H1 (cell line): ENCODE measurements at regions not wholly inside any gene's neighbourhood (a gene's known extent, or its start where the extent isn't known, plus 50 kb on each side); places are given as distances from the start of the nearest gene placed in this dataset.

Source experiments
- CTCF ChIA-PET: fragments of 300-600 bp; sonication (Branson Sonifier 250); formaldehyde crosslinking; loops from one replicate; lab custom pipeline; 2021; ENCODE audit not compliant: partially characterized antibody; lab: Charles Lee
- POLR2A ChIA-PET: fragments of 300-600 bp; sonication (Branson Sonifier 250); formaldehyde crosslinking; loops from one replicate; lab custom pipeline; 2021; ENCODE audit warnings: inconsistent platforms; ENCODE audit not compliant: partially characterized antibody; lab: Charles Lee
- DNase-seq, 2 experiments: peaks; one replicate each; pipeline versions ENCODE4 v3.0.0 to v3.0.0-alpha.2; 2010 to 2022; ENCODE audit warnings: low spot score in 2 of 2, low read depth in 1 of 2, mixed read lengths in 1 of 2
- FAIRE-seq: peaks from 2 replicates; lab custom pipeline; 2011; peaks lifted over from hg19 to GRCh38; lab: Jason Lieb, UNC
- H2AFZ ChIP-seq: 2 replicates; pipeline ENCODE4 v1.8.1; 2012; ENCODE audit warnings: low read length, inconsistent platforms
- H2AK5ac ChIP-seq: 2 replicates; pipeline ENCODE4 v1.6.1; 2013; ENCODE audit warnings: low read depth, low read length
- H2BK120ac ChIP-seq: replicated peaks from 2 replicates; pipeline ENCODE3; 2013; ENCODE audit warnings: low read depth, low read length, inconsistent platforms
- H2BK12ac ChIP-seq: 2 replicates; pipeline ENCODE4 v1.6.1; 2013; ENCODE audit warnings: low read depth, low read length
- H2BK15ac ChIP-seq: 2 replicates; pipeline ENCODE4 v1.6.1; 2013; ENCODE audit warnings: low read length
- H2BK20ac ChIP-seq: 2 replicates; pipeline ENCODE4 v1.6.1; 2013; ENCODE audit warnings: low read length
- H2BK5ac ChIP-seq: 2 replicates; pipeline ENCODE4 v1.6.1; 2013; ENCODE audit warnings: low read depth, low read length
- H3K14ac ChIP-seq: 2 replicates; pipeline ENCODE4 v1.6.1; 2013; ENCODE audit warnings: inconsistent platforms; ENCODE audit not compliant: insufficient read length
- H3K18ac ChIP-seq: 2 replicates; pipeline ENCODE4 v1.6.1; 2013; ENCODE audit warnings: low read length; ENCODE audit errors: extremely low read depth
- H3K23ac ChIP-seq: 2 replicates; pipeline ENCODE4 v1.6.1; 2013; ENCODE audit warnings: inconsistent platforms; ENCODE audit not compliant: insufficient read length
- H3K23me2 ChIP-seq: 2 replicates; pipeline ENCODE4 v1.6.1; 2013; ENCODE audit warnings: low read depth, low read length
- H3K27ac ChIP-seq: 2 replicates; pipeline ENCODE4 v1.6.1; 2011; ENCODE audit warnings: low read depth, low read length, inconsistent platforms
- H3K27me3 ChIP-seq, 4 experiments: replicated peaks in 1 of 4; 1 replicate in 1 of 4; 2 replicates in 3 of 4; pipeline versions ENCODE4 v1.6.1 to v1.8.1; 2011 to 2013; ENCODE audit warnings: low read length in 3 of 4, mild to moderate bottlenecking in 3 of 4, inconsistent platforms in 2 of 4, mixed read lengths in 2 of 4, moderate library complexity in 1 of 4; ENCODE audit not compliant: control insufficient read depth in 3 of 4, insufficient read depth in 3 of 4; ENCODE audit errors: extremely low read depth in 1 of 4
- H3K36me3 ChIP-seq, 4 experiments: 2 replicates each; pipeline versions ENCODE4 v1.6.1 to v1.8.1; 2011 to 2013; ENCODE audit warnings: mild to moderate bottlenecking in 4 of 4, low read length in 3 of 4, moderate library complexity in 2 of 4, control low read depth in 1 of 4, inconsistent platforms in 1 of 4; ENCODE audit not compliant: insufficient read depth in 4 of 4, control insufficient read depth in 2 of 4
- H3K4ac ChIP-seq: replicated peaks from 2 replicates; pipeline ENCODE3; 2013; ENCODE audit warnings: low read length, low read depth, mixed read lengths, inconsistent platforms; ENCODE audit not compliant: insufficient read length
- H3K4me1 ChIP-seq, 4 experiments: replicated peaks in 1 of 4; 1 replicate in 1 of 4; 2 replicates in 3 of 4; pipeline versions ENCODE4 v1.6.1 to v1.8.1; 2011 to 2013; ENCODE audit warnings: low read length in 3 of 4, inconsistent platforms in 2 of 4, mixed read lengths in 1 of 4; ENCODE audit not compliant: insufficient read depth in 4 of 4, control insufficient read depth in 3 of 4
- H3K4me2 ChIP-seq, 2 experiments: 2 replicates each; pipeline versions ENCODE4 v1.6.1 to v1.8.1; 2011 to 2013; ENCODE audit warnings: low read depth in 2 of 2, low read length in 2 of 2, control low read depth in 1 of 2, inconsistent platforms in 1 of 2, mild to moderate bottlenecking in 1 of 2; ENCODE audit not compliant: insufficient read depth in 1 of 2
- H3K4me3 ChIP-seq, 4 experiments: fragments of 200-600, 300-600 bp in 1 of 4; sonication (generic), shearing (Covaris generic), sonication (Bioruptor Twin) in 1 of 4; 2 replicates each; pipeline versions ENCODE4 v1.5.1 to v1.8.1; 2011 to 2016; ENCODE audit warnings: low read length in 4 of 4, low read depth in 3 of 4, control low read depth in 2 of 4, inconsistent platforms in 2 of 4, mild to moderate bottlenecking in 2 of 4, mixed read lengths in 1 of 4, moderate library complexity in 1 of 4; ENCODE audit not compliant: insufficient read depth in 2 of 4; ENCODE audit errors: extremely low read depth in 1 of 4
- H3K56ac ChIP-seq: replicated peaks from 2 replicates; pipeline ENCODE3; 2013; ENCODE audit warnings: low read depth, mild to moderate bottlenecking, mixed read lengths, low read length, inconsistent platforms; ENCODE audit not compliant: insufficient read length
- H3K79me1 ChIP-seq: 2 replicates; pipeline ENCODE4 v1.6.1; 2013; ENCODE audit warnings: low read depth, low read length, control low read depth
- H3K79me2 ChIP-seq, 2 experiments: 2 replicates each; pipeline versions ENCODE4 v1.6.1 to v1.8.1; 2012 to 2013; ENCODE audit warnings: low read length in 2 of 2, mild to moderate bottlenecking in 2 of 2, inconsistent platforms in 1 of 2; ENCODE audit not compliant: insufficient read depth in 2 of 2, control insufficient read depth in 1 of 2
- H3K9ac ChIP-seq, 4 experiments: replicated peaks in 1 of 4; 1 replicate in 1 of 4; 2 replicates in 3 of 4; pipeline versions ENCODE4 v1.6.1 to v1.8.1; 2011 to 2013; ENCODE audit warnings: low read depth in 3 of 4, low read length in 3 of 4, control low read depth in 2 of 4, mild to moderate bottlenecking in 2 of 4, moderate library complexity in 2 of 4, inconsistent platforms in 1 of 4; ENCODE audit errors: extremely low read depth in 1 of 4
- H3K9me3 ChIP-seq, 2 experiments: 2 replicates each; pipeline versions ENCODE4 v1.6.1 to v1.8.1; 2012 to 2013; ENCODE audit warnings: mild to moderate bottlenecking in 2 of 2, moderate library complexity in 2 of 2, control low read depth in 1 of 2, inconsistent platforms in 1 of 2, low read depth in 1 of 2, low read length in 1 of 2, mixed read lengths in 1 of 2; ENCODE audit not compliant: insufficient read depth in 2 of 2
- H4K20me1 ChIP-seq, 2 experiments: replicated peaks in 1 of 2; 2 replicates each; pipeline versions ENCODE3 to v1.8.1; 2011 to 2013; ENCODE audit warnings: inconsistent platforms in 2 of 2, low read length in 2 of 2, mild to moderate bottlenecking in 1 of 2; ENCODE audit not compliant: insufficient read depth in 2 of 2, control insufficient read depth in 1 of 2
- H4K5ac ChIP-seq: 2 replicates; pipeline ENCODE4 v1.6.1; 2013; ENCODE audit warnings: low read length, low read depth, mixed read lengths, inconsistent platforms; ENCODE audit not compliant: insufficient read length
- H4K8ac ChIP-seq: 2 replicates; pipeline ENCODE4 v1.8.0; 2013; ENCODE audit warnings: mild to moderate bottlenecking, moderate library complexity, low read length, inconsistent platforms; ENCODE audit not compliant: insufficient read depth; ENCODE audit errors: extremely low read depth
- H4K91ac ChIP-seq: replicated peaks from 2 replicates; pipeline ENCODE3; 2013; ENCODE audit warnings: low read length, mixed read lengths, inconsistent platforms; ENCODE audit not compliant: insufficient read length
- ASH2L ChIP-seq: fragments of 200-600, 300-600 bp; sonication (generic); IDR thresholded peaks from one replicate; pipeline ENCODE4 v1.7.1; 2017; ENCODE audit warnings: low read length
- CBX5 ChIP-seq: fragments of 300-800, 300-1000 bp; sonication (generic); IDR thresholded peaks from 2 replicates; pipeline ENCODE4 v1.7.1; 2016; ENCODE audit warnings: antibody characterized with exemption, low read length, low read depth
- CHD1 ChIP-seq: IDR thresholded peaks from 2 replicates; pipeline ENCODE4 v1.6.1; 2012; ENCODE audit warnings: low read depth, low read length, improper control_type of control experiment
- CTBP2 ChIP-seq: IDR thresholded peaks from 2 replicates; pipeline ENCODE4 v1.7.0; 2011; ENCODE audit warnings: borderline replicate concordance, mild to moderate bottlenecking, moderate library complexity, mixed read lengths, low read length; ENCODE audit not compliant: insufficient read depth, insufficient read length
- EP300 ChIP-seq, 2 experiments: IDR thresholded peaks; 1 replicate in 1 of 2; 2 replicates in 1 of 2; pipeline ENCODE4 v1.6.1; 2011 to 2012; ENCODE audit warnings: low read depth in 2 of 2, low read length in 2 of 2, mild to moderate bottlenecking in 2 of 2, borderline replicate concordance in 1 of 2, inconsistent platforms in 1 of 2, moderate library complexity in 1 of 2
- EZH2 ChIP-seq: fragments of 200-600 bp; sonication (generic); IDR thresholded peaks from 2 replicates; pipeline ENCODE4 v1.7.1; 2012; ENCODE audit warnings: low read depth, mild to moderate bottlenecking, moderate library complexity, low read length, inconsistent platforms; ENCODE audit not compliant: severe bottlenecking
- GABPA ChIP-seq: IDR thresholded peaks from 2 replicates; pipeline ENCODE4 v1.6.1; 2011; ENCODE audit warnings: mild to moderate bottlenecking, low read length, moderate library complexity, borderline replicate concordance; ENCODE audit not compliant: insufficient read depth
- GTF2F1 ChIP-seq: IDR thresholded peaks from 2 replicates; pipeline ENCODE4 v1.6.1; 2012; ENCODE audit warnings: low read depth, low read length, improper control_type of control experiment, borderline replicate concordance
- JUND ChIP-seq: IDR thresholded peaks from 2 replicates; pipeline ENCODE4 v1.6.1; 2011; ENCODE audit warnings: mild to moderate bottlenecking, improper control_type of control experiment, low read length
- PHF8 ChIP-seq: fragments of 200-600 bp; sonication (generic); conservative IDR thresholded peaks from 2 replicates; pipeline ENCODE4 v1.7.1; 2012; ENCODE audit warnings: low read depth, mild to moderate bottlenecking, inconsistent platforms, low read length, moderate library complexity
- POLR2AphosphoS5 ChIP-seq: IDR thresholded peaks from 2 replicates; pipeline ENCODE4 v1.6.1; 2011; ENCODE audit warnings: low read depth, low read length
- TAF1 ChIP-seq: IDR thresholded peaks from 2 replicates; pipeline ENCODE4 v1.6.1; 2011; ENCODE audit warnings: mild to moderate bottlenecking, low read depth, low read length
- TAF7 ChIP-seq: optimal IDR thresholded peaks from 2 replicates; pipeline ENCODE3; 2011; ENCODE audit warnings: low read depth, mild to moderate bottlenecking, inconsistent platforms, low read length, moderate library complexity, borderline replicate concordance
- TCF12 ChIP-seq: IDR thresholded peaks from 2 replicates; pipeline ENCODE4 v1.6.1; 2011; ENCODE audit warnings: low read depth, mild to moderate bottlenecking, low read length
- WGBS, 2 experiments: shearing (Covaris generic) in 1 of 2; methylation state at CpG; one replicate each; pipeline versions ENCODE4 v1.1.6 to v1.1.7; 2013 to 2015; ENCODE audit warnings: low lambda C conversion rate in 2 of 2, mixed read lengths in 2 of 2, inconsistent platforms in 1 of 2, low coverage in 1 of 2, missing lambda C conversion rate in 1 of 2; ENCODE audit not compliant: insufficient replicate concordance in 2 of 2, insufficient coverage in 1 of 2, insufficient read length in 1 of 2; ENCODE audit errors: extremely low coverage in 1 of 2, missing lambda C conversion rate in 1 of 2; 5-methylcytosine and 5-hydroxymethylcytosine counted together

- H2AFZ ChIP-seq: no peak overlapping the region
- TF ChIP-seq EP300 (IDR thresholded peaks at IDR 0.05; ENCODE audit: borderline replicate concordance in 1 of 2, low read depth in 2 of 2, low read length in 2 of 2): no peak
- TF ChIP-seq CHD1: no peak
- no peak for TF ChIP-seq POLR2AphosphoS5
- TF ChIP-seq TAF1: no peak
- TF ChIP-seq GTF2F1: no peak
- no peak for TF ChIP-seq TAF7
- no peak for TF ChIP-seq GABPA
- TF ChIP-seq CBX5: no peak
- no peak for TF ChIP-seq ASH2L
- TF ChIP-seq EZH2: no peak
- no peak for TF ChIP-seq CTBP2
- TF ChIP-seq PHF8: no peak
- no peak for TF ChIP-seq TCF12
- TF ChIP-seq JUND: no peak
Measured at GRCh38 chrX:22520128-22520828, 247.6 kb downstream of the CBLL2 start.

More at GRCh38 chrX:22520128-22520828, 247.6 kb downstream of the CBLL2 start:
- Histone ChIP-seq H2BK12ac (no peak overlapping the region), H2BK5ac (no peak overlapping the region), H3K4me2 (no peak overlapping the region), H3K23me2 (no peaks in the 10 kb centered on the region), H3K9me3 (no peaks in the 10 kb centered on the region), H3K36me3 (no peaks in the 10 kb centered on the region), H3K27me3 (no peaks in the 10 kb centered on the region), H3K79me2 (no peaks in the 10 kb centered on the region), H3K4me3 (no peak overlapping the region), H2BK20ac (no peak overlapping the region), H2BK120ac (no peak overlapping the region), H3K27ac (no peak overlapping the region), H3K4me1 (no peaks in the 10 kb centered on the region), H3K4ac (no peak overlapping the region), H3K79me1 (no peaks in the 10 kb centered on the region), H3K14ac (no peak overlapping the region), H3K18ac (no peak overlapping the region), H3K56ac (no peak overlapping the region), H4K91ac (no peak overlapping the region), H4K8ac (no peak overlapping the region), H4K5ac (no peak overlapping the region), H4K20me1 (no peaks in the 10 kb centered on the region), H2AK5ac (no peak overlapping the region), H2BK15ac (no peak overlapping the region), H3K9ac (no peak overlapping the region), H3K23ac (no peak overlapping the region)
- 83% methylated on average over 4 of the region's 5 CpGs; no CpG with 5 or more reads in 1 of the 2 experiments for WGBS, 2 experiments
- POLR2A ChIA-PET: no interaction called here
- CTCF ChIA-PET: no interaction called here
- no peak for DNase-seq
- peak; percentile 62 for FAIRE-seq
